HCT116 (cell line): ENCODE measurements at regions not wholly inside any gene's neighbourhood (a gene's known extent, or its start where the extent isn't known, plus 50 kb on each side); places are given as distances from the start of the nearest gene placed in this dataset.

Experiments
- ATAC-seq: fragments of 200-7000 bp; cut with Tn5 transposase; 2 replicates; pipeline ENCODE4 v1.9.1; 2020; ENCODE audit warnings: mild to moderate bottlenecking, moderate library complexity
- BruUV-seq: library from RNA; stranded (reverse); fragments of 400-500 nt; replicated peaks from 2 replicates; lab custom pipeline; 2021; lab: Mats Ljungman, UMichigan
- CTCF ChIA-PET: fragments of 300-600 bp; sonication (Branson Sonifier 250); formaldehyde crosslinking; loops from one replicate; lab custom pipeline; 2021; ENCODE audit warnings: antibody characterized with exemption; lab: Charles Lee
- POLR2A ChIA-PET: fragments of 300-600, 350-600 bp; sonication (Branson Sonifier 250); formaldehyde crosslinking; loops from one replicate; lab custom pipeline; 2021; ENCODE audit warnings: antibody characterized with exemption; lab: Charles Lee
- RAD21 ChIA-PET, 2 experiments: fragments of 300-600 bp; sonication (Branson Sonifier 250); formaldehyde crosslinking; loops; one replicate each; lab custom pipeline; 2023; ENCODE audit warnings: low total read pairs in 2 of 2; ENCODE audit not compliant: uncharacterized antibody in 2 of 2, unreplicated experiment in 2 of 2, low non-redundant PET in 1 of 2; lab: Charles Lee
- DNase-seq: peaks from one replicate; pipeline ENCODE4 v3.0.0-alpha.2; 2010; ENCODE audit warnings: low read depth, low spot score
- H2AFZ ChIP-seq: fragments of 200-600 bp; shearing (Covaris generic), sonication (generic); 2 replicates; pipeline ENCODE4 v1.6.1; 2017; ENCODE audit warnings: low read depth, mixed run types, mixed read lengths, antibody characterized with exemption, low read length; ENCODE audit not compliant: poor library complexity, severe bottlenecking
- H3K27ac ChIP-seq: 2 replicates; pipeline ENCODE4 v1.5.1; 2012; ENCODE audit warnings: low read depth, low read length
- H3K27me3 ChIP-seq: fragments of 200-600 bp; sonication (generic); 2 replicates; pipeline ENCODE4 v1.6.1; 2016; ENCODE audit warnings: mixed run types, low read length, mixed read lengths; ENCODE audit not compliant: insufficient read depth
- H3K36me3 ChIP-seq, 2 experiments: fragments of 200-500 bp in 1 of 2; fragments of 200-600 bp in 1 of 2; sonication (Bioruptor generic) in 1 of 2; sonication (generic) in 1 of 2; 2 replicates each; pipeline versions ENCODE4 v1.5.1 to v1.6.1; 2014 to 2016; ENCODE audit warnings: low read length in 2 of 2, inconsistent platforms in 1 of 2, mixed read lengths in 1 of 2, mixed run types in 1 of 2; ENCODE audit not compliant: insufficient read depth in 2 of 2, control insufficient read depth in 1 of 2
- H3K4me1 ChIP-seq, 2 experiments: fragments of 200-600 bp in 1 of 2; sonication (generic) in 1 of 2; 2 replicates each; pipeline versions ENCODE4 v1.5.1 to v1.6.1; 2012 to 2017; ENCODE audit warnings: low read length in 2 of 2, inconsistent platforms in 1 of 2, mild to moderate bottlenecking in 1 of 2, mixed read lengths in 1 of 2, mixed run types in 1 of 2, moderate library complexity in 1 of 2; ENCODE audit not compliant: insufficient read depth in 2 of 2, control insufficient read depth in 1 of 2
- H3K4me2 ChIP-seq: fragments of 200-600 bp; sonication (generic); 2 replicates; pipeline ENCODE4 v1.6.1; 2017; ENCODE audit warnings: mixed run types, low read length, mixed read lengths
- H3K4me3 ChIP-seq, 2 experiments: fragments of 200-600 bp in 1 of 2; sonication (generic) in 1 of 2; replicated peaks in 1 of 2; 2 replicates each; pipeline ENCODE4 v1.5.1; 2011 to 2016; ENCODE audit warnings: low read length in 2 of 2, control low read depth in 1 of 2, low read depth in 1 of 2, mild to moderate bottlenecking in 1 of 2, mixed read lengths in 1 of 2, mixed run types in 1 of 2
- H3K79me2 ChIP-seq: fragments of 200-600 bp; sonication (generic); 2 replicates; pipeline ENCODE4 v1.6.1; 2017; ENCODE audit warnings: mild to moderate bottlenecking, mixed run types, low read length, moderate library complexity, mixed read lengths; ENCODE audit not compliant: insufficient read depth
- H3K9ac ChIP-seq: fragments of 200-600 bp; sonication (generic); 2 replicates; pipeline ENCODE4 v1.6.1; 2016; ENCODE audit warnings: low read length, mixed read lengths
- H3K9me2 ChIP-seq: fragments of 200-600 bp; sonication (generic), shearing (Covaris generic); 2 replicates; pipeline ENCODE4 v1.6.1; 2017; ENCODE audit warnings: mixed run types, mild to moderate bottlenecking, moderate library complexity; ENCODE audit not compliant: insufficient read depth
- H3K9me3 ChIP-seq, 2 experiments: fragments of 200-500 bp in 1 of 2; fragments of 200-600 bp in 1 of 2; sonication (Bioruptor generic) in 1 of 2; sonication (generic) in 1 of 2; 2 replicates each; pipeline ENCODE4 v1.6.1; 2014 to 2017; ENCODE audit warnings: low read length in 2 of 2, mixed read lengths in 2 of 2, inconsistent platforms in 1 of 2, low read depth in 1 of 2, mild to moderate bottlenecking in 1 of 2, mixed run types in 1 of 2, moderate library complexity in 1 of 2; ENCODE audit not compliant: control insufficient read depth in 1 of 2, insufficient read depth in 1 of 2
- H4K20me1 ChIP-seq: fragments of 200-600 bp; sonication (generic), shearing (Covaris generic); 2 replicates; pipeline ENCODE4 v1.6.1; 2017; ENCODE audit warnings: mixed run types, mild to moderate bottlenecking, moderate library complexity; ENCODE audit not compliant: insufficient read depth
- CTCF ChIP-seq, 3 experiments: fragments of 200-600 bp in 1 of 3; sonication (generic) in 1 of 3; IDR thresholded peaks in 2 of 3; conservative IDR thresholded peaks in 1 of 3; 2 replicates each; pipeline ENCODE4 v1.5.1; 2012 to 2017; ENCODE audit warnings: low read depth in 2 of 3, low read length in 2 of 3, antibody characterized with exemption in 1 of 3, borderline replicate concordance in 1 of 3, control low read depth in 1 of 3, mild to moderate bottlenecking in 1 of 3, mixed read lengths in 1 of 3, mixed run types in 1 of 3, moderate library complexity in 1 of 3; ENCODE audit not compliant: insufficient read depth in 1 of 3
- ELF1 ChIP-seq: IDR thresholded peaks from 2 replicates; pipeline ENCODE4 v1.6.1; 2012; ENCODE audit warnings: low read depth, borderline replicate concordance
- FOSL1 ChIP-seq: IDR thresholded peaks from 2 replicates; pipeline ENCODE4 v1.6.1; 2012; ENCODE audit warnings: low read depth
- POLR2A ChIP-seq: IDR thresholded peaks from 2 replicates; pipeline ENCODE4 v1.7.0; 2011; ENCODE audit warnings: borderline replicate concordance; ENCODE audit not compliant: insufficient read depth, insufficient read length; ENCODE audit errors: extremely low read depth
- RAD21 ChIP-seq: IDR thresholded peaks from 2 replicates; pipeline ENCODE4 v1.6.1; 2012; ENCODE audit warnings: low read depth, mild to moderate bottlenecking
- REST ChIP-seq: IDR thresholded peaks from 2 replicates; pipeline ENCODE4 v1.6.1; 2012; ENCODE audit warnings: low read depth
- SP1 ChIP-seq: IDR thresholded peaks from 2 replicates; pipeline ENCODE4 v1.6.1; 2012; ENCODE audit warnings: low read depth
- SRF ChIP-seq: IDR thresholded peaks from 2 replicates; pipeline ENCODE4 v1.6.1; 2012; ENCODE audit warnings: low read depth
- YY1 ChIP-seq: IDR thresholded peaks from 2 replicates; pipeline ENCODE4 v1.6.1; 2011; ENCODE audit warnings: low read length, low read depth, moderate library complexity, mild to moderate bottlenecking; ENCODE audit not compliant: insufficient replicate concordance; ENCODE audit errors: extremely low read depth
- ZBTB33 ChIP-seq: IDR thresholded peaks from 2 replicates; pipeline ENCODE4 v1.6.1; 2011; ENCODE audit warnings: mild to moderate bottlenecking, low read length, moderate library complexity; ENCODE audit not compliant: insufficient replicate concordance; ENCODE audit errors: extremely low read depth
- intact Hi-C: fragments of 100-400 bp; cut with micrococcal nuclease; formaldehyde crosslinking; loops from 2 replicates; pipeline ENCODE4 v1.10.0; 2022

- ATAC-seq = no peak
- H3K79me2 ChIP-seq = no peaks in the 10 kb centered on the region
- H3K4me2 ChIP-seq = no peak overlapping the region
- H2AFZ ChIP-seq = no peak overlapping the region
- H3K9ac ChIP-seq = no peak overlapping the region
- ChIA-PET POLR2A (no interaction called here), RAD21 (no interaction called here), CTCF (no interaction called here)
- H3K27ac ChIP-seq = no peak overlapping the region
- H3K27me3 ChIP-seq = no peaks in the 10 kb centered on the region
- no peaks in the 10 kb centered on the region for H3K9me2 ChIP-seq
- no peaks in the 10 kb centered on the region for H3K36me3 ChIP-seq
- no peak for TF ChIP-seq RAD21
- TF ChIP-seq FOSL1 = no peak
- no peak for TF ChIP-seq SP1
- no peak for TF ChIP-seq CTCF (IDR thresholded peaks at IDR 0.05 in 2 of 3, conservative IDR thresholded peaks at IDR 0.05 in 1 of 3; ENCODE audit: borderline replicate concordance in 1 of 3, insufficient read depth in 1 of 3, low read depth in 2 of 3, low read length in 2 of 3)
- no peak for TF ChIP-seq REST
- no peak for TF ChIP-seq ZBTB33
- no peak for TF ChIP-seq ELF1
- TF ChIP-seq SRF = no peak
- no peak for TF ChIP-seq YY1
- no peak for TF ChIP-seq POLR2A
- BruUV-seq = no TSS peak
- H4K20me1 ChIP-seq = no peaks in the 10 kb centered on the region
- H3K9me3 ChIP-seq = no peaks in the 10 kb centered on the region
- H3K4me1 ChIP-seq = peaks cover 7 to 31% of the 10 kb centered on the region in 2 experiments; a peak in 3 of 4 replicates
- DNase-seq = no peak
- intact Hi-C loops = no loop called here
- H3K4me3 ChIP-seq = no peak overlapping the region
Observed at GRCh38 chr9:135290566-135290965, 189.0 kb upstream of the PPP1R26 start.
